HUES48 (cell line): ENCODE measurements at regions not wholly inside any gene's neighbourhood (a gene's known extent, or its start where the extent isn't known, plus 50 kb on each side); places are given as distances from the start of the nearest gene placed in this dataset.
A peak's percentile ranks its signal among the peaks of the same experiment; 100 is the strongest.
"Not testable (repeated sequence)": the region's sequence is repeated elsewhere in the genome, so short reads cannot be mapped to it uniquely, and the experiment has no call there.

Experiments
- H3K27ac ChIP-seq: one replicate; pipeline ENCODE4 v1.7.0; 2013; ENCODE audit warnings: low read depth, low read length, inconsistent platforms
- H3K27me3 ChIP-seq: 2 replicates; pipeline ENCODE4 v1.6.1; 2013; ENCODE audit warnings: mild to moderate bottlenecking, low read length; ENCODE audit not compliant: control insufficient read depth, insufficient read depth
- H3K36me3 ChIP-seq: 2 replicates; pipeline ENCODE4 v1.6.1; 2013; ENCODE audit warnings: low read length; ENCODE audit not compliant: control insufficient read depth, insufficient read depth
- H3K4me1 ChIP-seq: 2 replicates; pipeline ENCODE4 v1.6.1; 2013; ENCODE audit warnings: mild to moderate bottlenecking, low read length; ENCODE audit not compliant: control insufficient read depth, insufficient read depth
- H3K4me3 ChIP-seq: 2 replicates; pipeline ENCODE4 v1.5.1; 2013; ENCODE audit warnings: mild to moderate bottlenecking, low read depth, low read length
- H3K9ac ChIP-seq: 2 replicates; pipeline ENCODE4 v1.6.1; 2013; ENCODE audit warnings: mild to moderate bottlenecking, low read depth, low read length, moderate library complexity
- H3K9me3 ChIP-seq: 2 replicates; pipeline ENCODE4 v1.6.1; 2013; ENCODE audit warnings: low read length; ENCODE audit not compliant: control insufficient read depth, insufficient read depth

GRCh38 chr16:22609798-22610197, 99.1 kb downstream of the NPIPB5 start:
- H3K4me3 ChIP-seq, H3K9me3 ChIP-seq, H3K36me3 ChIP-seq, H3K4me1 ChIP-seq, H3K9ac ChIP-seq, H3K27ac ChIP-seq, H3K27me3 ChIP-seq: not testable (repeated sequence)

- H3K4me3 ChIP-seq, H3K36me3 ChIP-seq, H3K27ac ChIP-seq, H3K9ac ChIP-seq, H3K9me3 ChIP-seq, H3K4me1 ChIP-seq, H3K27me3 ChIP-seq: not testable (repeated sequence)
These were observed 100.4 kb downstream of the NPIPB5 start for GRCh38 chr16:22611128-22611527.

- Histone ChIP-seq H3K9ac (no peak overlapping the region), H3K27ac (no peak overlapping the region), H3K9me3 (0 out of 2 replicates have a peak, but pooled peaks cover 4% of the 10 kb centered on the region), H3K27me3 (no peaks in the 10 kb centered on the region), H3K4me3 (no peak overlapping the region), H3K36me3 (no peaks in the 10 kb centered on the region), H3K4me1 (peaks cover 9% of the 10 kb centered on the region; the same call in 1 of the 2 replicates)
These were observed 103.7 kb downstream of the NPIPB5 start for GRCh38 chr16:22614271-22614947.

GRCh38 chr16:22618842-22619241, 108.2 kb downstream of the NPIPB5 start:
- Histone ChIP-seq H3K27me3 (no peaks in the 10 kb centered on the region), H3K27ac (no peak overlapping the region), H3K36me3 (no peaks in the 10 kb centered on the region), H3K9ac (no peak overlapping the region), H3K4me1 (peaks cover 37% of the 10 kb centered on the region), H3K4me3 (no peak overlapping the region), H3K9me3 (0 out of 2 replicates have a peak, but pooled peaks cover 2% of the 10 kb centered on the region)

GRCh38 chr16:22621586-22622155, 111.0 kb downstream of the NPIPB5 start:
- H3K27me3 ChIP-seq = no peaks in the 10 kb centered on the region
- H3K27ac ChIP-seq = no peak overlapping the region
- H3K4me1 ChIP-seq = peaks cover 41% of the 10 kb centered on the region
- H3K4me3 ChIP-seq = no peak overlapping the region
- H3K9me3 ChIP-seq = no peaks in the 10 kb centered on the region
- H3K36me3 ChIP-seq = no peaks in the 10 kb centered on the region
- H3K9ac ChIP-seq = 0 out of 2 replicates have a peak overlapping the region, but pooled peaks have one; percentile 7

GRCh38 chr16:22622703-22623102, 112.0 kb downstream of the NPIPB5 start:
- Histone ChIP-seq H3K4me3 (no peak overlapping the region), H3K9ac (no peak overlapping the region), H3K27me3 (no peaks in the 10 kb centered on the region), H3K4me1 (peaks cover 38% of the 10 kb centered on the region), H3K9me3 (no peaks in the 10 kb centered on the region), H3K36me3 (no peaks in the 10 kb centered on the region), H3K27ac (no peak overlapping the region)

- no peak overlapping the region for H3K4me3 ChIP-seq
- no peak overlapping the region for H3K9ac ChIP-seq
- no peaks in the 10 kb centered on the region for H3K27me3 ChIP-seq
- H3K27ac ChIP-seq = no peak overlapping the region
- H3K36me3 ChIP-seq = no peaks in the 10 kb centered on the region
- H3K9me3 ChIP-seq = no peaks in the 10 kb centered on the region
- H3K4me1 ChIP-seq = peaks cover 38% of the 10 kb centered on the region
These were observed 112.7 kb downstream of the NPIPB5 start for GRCh38 chr16:22623351-22623781.

GRCh38 chr16:22624038-22624799, 113.5 kb downstream of the NPIPB5 start:
- H3K4me3 ChIP-seq = no peak overlapping the region

GRCh38 chr16:22624800-22625533, 114.3 kb downstream of the NPIPB5 start:
- Histone ChIP-seq H3K9ac (no peak overlapping the region), H3K4me1 (peaks cover 41% of the 10 kb centered on the region), H3K9me3 (no peaks in the 10 kb centered on the region), H3K27me3 (no peaks in the 10 kb centered on the region), H3K4me3 (no peak overlapping the region), H3K36me3 (no peaks in the 10 kb centered on the region), H3K27ac (no peak overlapping the region)

More at GRCh38 chr16:22624038-22624799, 113.5 kb downstream of the NPIPB5 start:
- H3K4me1 ChIP-seq = peaks cover 38% of the 10 kb centered on the region
- H3K9ac ChIP-seq = no peak overlapping the region
- H3K36me3 ChIP-seq = no peaks in the 10 kb centered on the region
- no peaks in the 10 kb centered on the region for H3K9me3 ChIP-seq
- no peaks in the 10 kb centered on the region for H3K27me3 ChIP-seq
- no peak overlapping the region for H3K27ac ChIP-seq

- Histone ChIP-seq H3K27me3 (no peaks in the 10 kb centered on the region), H3K36me3 (no peaks in the 10 kb centered on the region), H3K9me3 (no peaks in the 10 kb centered on the region), H3K4me3 (no peak overlapping the region), H3K4me1 (peaks cover 39% of the 10 kb centered on the region), H3K9ac (no peak overlapping the region), H3K27ac (no peak overlapping the region)
These were observed 115.3 kb downstream of the NPIPB5 start for GRCh38 chr16:22625967-22626366.
